Activated CD8-positive, alpha-beta memory T cell treated with anti-CD3 and anti-CD28 coated beads for 24 hours (primary cell): ENCODE measurements at regions not wholly inside any gene's neighbourhood (a gene's known extent, or its start where the extent isn't known, plus 50 kb on each side); places are given as distances from the start of the nearest gene placed in this dataset.

Experiments
- DNase-seq: peaks from one replicate; pipeline ENCODE4 v3.0.0-alpha.2; 2020

DNA sequence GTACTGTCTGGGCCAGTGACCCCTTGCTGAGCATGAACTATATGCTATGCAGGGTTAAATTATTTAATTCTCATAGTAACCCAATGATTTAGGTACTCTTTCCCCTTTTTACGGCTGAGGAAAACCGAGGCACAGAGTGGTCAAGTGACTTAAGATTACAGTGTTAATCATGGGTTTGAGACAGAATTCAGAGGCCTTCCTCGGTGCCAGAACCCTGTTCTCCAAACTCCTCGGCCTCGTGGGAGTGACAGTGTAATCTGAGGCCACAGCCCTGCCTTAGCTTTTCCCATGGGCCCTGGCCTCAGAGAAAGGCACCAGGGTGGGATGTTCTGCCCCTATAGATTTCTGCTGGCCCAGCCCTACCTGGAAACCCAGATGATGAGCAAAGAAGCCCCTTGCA is 86.4 kb upstream of the ZNF648 start:
- DNase-seq, result no peak

DNA sequence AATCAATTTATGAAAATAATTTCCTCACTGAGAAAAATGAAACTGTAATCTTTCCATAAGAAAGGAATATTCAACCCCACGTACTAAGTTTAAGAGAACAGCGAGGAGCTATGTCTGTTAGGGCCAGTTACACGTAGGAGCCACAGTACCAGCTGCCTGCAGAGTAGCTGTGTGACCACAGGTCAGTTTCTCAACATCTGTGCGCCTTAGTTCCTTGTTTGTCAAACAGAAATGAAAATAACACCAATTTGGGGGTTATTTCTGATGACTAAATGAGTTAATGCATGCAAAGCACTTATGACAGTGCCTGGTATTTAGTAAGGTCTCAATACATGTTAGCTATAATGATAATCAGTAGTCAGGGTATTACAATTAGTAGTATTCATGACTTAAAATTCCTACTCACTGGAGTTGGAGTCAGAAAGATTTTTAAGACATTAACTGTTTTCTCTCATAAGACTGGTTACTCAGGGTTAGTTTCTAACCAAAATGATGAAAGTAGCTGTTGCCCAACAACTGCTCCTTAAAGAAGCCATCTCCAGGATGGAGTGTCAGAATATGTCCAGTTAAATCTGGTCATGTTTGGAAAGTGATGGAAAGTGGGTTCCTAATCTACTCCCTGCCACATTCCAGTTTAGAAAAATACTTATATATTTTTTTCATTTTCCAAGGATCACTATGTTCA is 85.8 kb upstream of the ZNF648 start:
- DNase-seq, result no peak

DNA sequence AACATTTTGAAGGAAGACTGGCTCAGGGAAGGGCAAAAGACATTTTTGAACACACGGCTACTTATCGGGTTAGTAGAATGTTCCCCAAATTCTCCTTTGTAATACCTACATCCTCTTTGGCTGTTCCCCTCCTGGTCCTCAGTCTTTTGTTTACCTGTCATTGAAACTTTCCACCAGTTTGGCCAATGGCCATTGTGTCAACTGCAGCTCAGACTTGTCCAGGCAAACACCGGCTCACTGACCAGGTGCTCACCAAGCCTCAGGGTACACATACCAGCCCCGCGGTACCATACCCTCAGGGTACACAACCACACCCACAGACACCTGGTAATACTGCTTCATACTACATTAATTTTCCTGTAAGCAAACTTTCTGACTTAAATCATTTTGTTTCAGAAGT is 84.8 kb upstream of the ZNF648 start:
- no peak for DNase-seq

DNA sequence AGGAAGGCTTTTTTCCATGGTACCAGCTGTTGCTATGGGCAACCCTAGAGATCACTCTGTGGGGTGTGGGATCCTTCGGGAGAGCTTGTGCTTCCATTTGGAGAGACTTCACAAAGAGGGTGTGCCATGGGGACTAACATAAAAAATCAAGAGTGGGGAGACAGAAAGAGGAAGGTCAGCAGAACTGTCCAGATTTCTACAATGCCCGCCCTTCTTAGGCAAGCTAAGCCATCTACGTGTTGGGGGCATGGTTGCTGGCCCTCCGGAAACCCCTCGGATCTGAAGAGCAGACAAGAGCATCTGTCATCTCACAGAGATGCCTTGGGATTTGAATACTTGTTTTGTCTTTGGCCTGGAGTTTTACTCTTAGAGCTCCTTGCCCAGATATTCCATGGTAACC is 83.9 kb upstream of the ZNF648 start:
- no peak for DNase-seq

DNA sequence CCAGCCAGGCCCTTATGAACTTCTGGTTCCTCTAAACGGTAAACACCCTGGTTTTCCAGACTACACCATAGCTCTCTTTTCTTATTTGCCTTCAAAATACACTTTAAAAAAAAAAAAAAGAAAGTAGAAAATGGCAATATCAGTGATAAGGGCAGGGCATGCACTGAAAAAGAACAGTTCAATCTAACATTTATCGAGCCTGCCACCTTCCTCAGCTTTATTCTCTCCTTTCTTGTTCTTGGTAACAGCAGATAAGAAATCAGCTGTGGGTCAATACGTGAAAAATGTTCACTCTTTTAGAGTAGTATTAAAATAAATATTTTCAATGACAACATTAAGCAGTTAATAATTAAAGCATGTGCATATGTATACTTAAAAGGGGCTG is 83.1 kb upstream of the ZNF648 start:
- no peak for DNase-seq

DNA sequence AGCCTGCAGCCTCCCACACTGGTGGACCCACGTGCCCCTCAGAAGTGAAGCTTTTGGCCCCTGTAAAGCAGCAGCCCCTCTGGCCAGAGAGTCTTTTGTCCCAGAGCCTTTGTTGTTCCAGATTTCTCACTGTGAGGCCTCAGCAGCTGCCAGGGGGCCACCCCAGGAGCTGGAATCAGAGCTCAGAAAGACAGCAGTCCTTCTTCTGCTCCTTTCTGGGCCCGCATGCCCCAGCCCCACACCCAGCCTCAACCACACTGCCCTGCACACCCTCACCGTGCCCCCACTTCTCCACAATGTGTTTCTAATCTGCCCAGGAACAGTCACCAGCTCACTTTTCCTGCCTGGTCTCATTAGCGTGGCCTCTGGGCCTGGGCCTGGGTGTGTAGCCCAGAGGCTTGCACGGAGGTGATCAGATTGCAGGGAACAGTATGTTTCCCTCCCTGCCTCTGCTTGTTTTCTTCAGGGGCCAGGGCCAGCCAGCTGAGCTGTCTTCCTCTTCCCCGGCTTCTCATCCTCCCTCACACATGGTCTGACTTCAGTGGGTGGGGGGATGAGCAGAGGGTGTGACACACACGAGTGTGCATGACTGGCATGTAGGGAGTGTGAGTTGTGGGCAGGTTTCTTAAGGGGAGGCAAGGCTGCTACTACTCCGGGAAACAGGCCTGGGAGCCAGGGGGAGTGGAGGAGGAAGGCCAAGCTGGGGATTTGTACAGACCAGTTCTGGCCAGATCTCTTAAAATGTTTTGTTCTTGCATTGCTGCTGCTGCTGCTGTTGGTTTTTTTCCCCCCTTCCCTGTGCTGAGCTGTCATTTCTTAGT is 82.5 kb upstream of the ZNF648 start:
- no peak for DNase-seq

DNA sequence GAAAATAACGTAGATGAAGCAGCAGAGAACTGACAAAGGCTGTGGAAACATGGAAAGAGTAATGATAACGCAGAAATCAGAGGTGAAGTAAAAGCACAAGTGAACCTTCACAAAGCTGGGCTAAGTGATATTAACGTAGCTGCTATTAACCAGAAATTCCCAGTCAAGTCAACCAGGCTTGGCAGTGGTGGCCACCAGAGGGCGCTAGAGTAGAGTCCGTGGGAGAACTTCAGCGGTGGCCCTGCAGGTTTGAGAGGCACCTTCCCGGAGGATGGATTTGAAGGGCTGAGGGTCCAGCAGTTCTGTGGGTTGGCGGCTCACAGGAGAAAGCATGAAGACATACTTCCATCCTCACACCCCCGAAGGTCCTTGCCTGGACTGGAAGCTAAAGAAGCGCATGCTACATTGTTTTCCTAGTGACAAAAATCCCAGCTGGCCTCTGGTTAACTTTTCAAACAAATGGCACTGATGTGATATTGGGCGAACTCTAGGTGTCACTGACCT is 81.7 kb upstream of the ZNF648 start:
- peak; percentile 97 for DNase-seq

DNA sequence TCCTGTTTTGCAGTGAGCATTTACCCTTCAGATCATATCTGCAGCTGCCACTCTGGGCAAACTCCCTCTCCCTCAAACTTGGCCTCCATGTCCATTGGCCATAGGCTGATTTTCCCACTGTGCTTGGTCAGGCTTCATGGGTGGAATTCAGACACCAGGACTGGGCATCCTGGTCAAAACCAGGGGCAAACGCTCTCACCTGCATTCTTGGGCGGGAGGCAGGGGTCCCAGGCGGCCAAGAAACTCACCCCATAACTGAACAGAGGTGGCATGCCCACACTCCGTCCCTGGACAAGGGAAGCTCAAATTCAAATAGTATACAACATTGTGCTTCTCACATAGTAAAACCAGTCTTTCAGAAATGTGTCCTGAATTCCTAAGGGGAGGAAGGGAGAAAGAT is 81.1 kb upstream of the ZNF648 start:
- DNase-seq, result no peak

DNA sequence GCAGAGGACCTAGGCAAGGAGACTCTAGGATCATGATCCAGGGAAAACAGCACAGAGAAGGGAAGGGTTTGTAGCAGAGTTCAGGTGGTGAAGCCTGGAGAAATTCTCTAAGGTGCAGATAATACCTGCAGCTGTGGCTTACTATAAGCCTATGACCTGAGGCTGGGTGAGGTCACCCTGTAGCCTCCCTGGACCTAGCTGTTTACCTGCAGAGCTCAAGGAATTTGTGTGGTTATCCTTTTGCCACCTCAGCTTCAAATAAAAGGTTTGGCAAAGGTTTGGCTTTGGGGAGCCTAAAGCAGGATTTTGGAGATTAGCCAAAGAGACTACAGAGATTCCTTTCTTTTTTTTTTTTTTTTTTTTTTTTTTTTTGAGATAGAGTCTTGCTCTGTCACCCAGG is 79.5 kb upstream of the ZNF648 start:
- no peak for DNase-seq

DNA sequence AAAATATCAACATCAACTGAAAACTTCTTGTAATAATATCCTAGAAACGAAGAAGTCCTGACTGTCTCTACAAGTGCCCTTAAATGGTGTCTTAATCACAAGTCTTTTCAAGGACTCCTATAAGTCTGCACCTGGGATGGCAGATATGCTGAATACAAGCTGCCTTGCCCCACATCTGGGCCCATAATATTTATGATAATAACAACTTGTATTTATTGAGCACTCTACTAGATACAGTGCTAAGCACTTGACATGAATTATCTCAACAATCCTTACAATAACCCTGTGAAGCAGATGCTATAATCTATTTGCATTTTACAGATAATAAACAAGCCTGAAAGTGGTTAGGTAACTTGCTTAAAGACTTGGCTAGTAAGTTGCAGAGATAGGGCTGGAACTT is 78.0 kb upstream of the ZNF648 start:
- no peak for DNase-seq

DNA sequence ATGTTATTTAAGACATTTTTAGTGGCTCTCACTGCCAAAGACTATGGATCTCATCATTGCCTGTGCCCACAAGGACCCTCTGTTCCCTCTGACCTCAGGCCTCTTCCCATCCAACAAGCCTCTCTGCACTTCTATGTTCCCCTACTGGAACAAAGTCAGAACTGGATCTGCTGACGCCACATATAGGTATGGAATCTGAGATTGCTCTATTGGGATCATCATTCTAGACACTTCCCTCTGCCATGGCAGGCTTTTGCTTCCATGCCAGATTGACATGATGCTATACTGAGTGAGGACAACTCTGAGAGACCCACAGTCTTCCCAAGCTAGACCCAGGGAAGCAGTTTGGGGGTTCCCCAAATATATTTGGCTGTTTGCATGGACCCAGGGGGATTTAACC is 76.0 kb upstream of the ZNF648 start:
- DNase-seq, result no peak

DNA sequence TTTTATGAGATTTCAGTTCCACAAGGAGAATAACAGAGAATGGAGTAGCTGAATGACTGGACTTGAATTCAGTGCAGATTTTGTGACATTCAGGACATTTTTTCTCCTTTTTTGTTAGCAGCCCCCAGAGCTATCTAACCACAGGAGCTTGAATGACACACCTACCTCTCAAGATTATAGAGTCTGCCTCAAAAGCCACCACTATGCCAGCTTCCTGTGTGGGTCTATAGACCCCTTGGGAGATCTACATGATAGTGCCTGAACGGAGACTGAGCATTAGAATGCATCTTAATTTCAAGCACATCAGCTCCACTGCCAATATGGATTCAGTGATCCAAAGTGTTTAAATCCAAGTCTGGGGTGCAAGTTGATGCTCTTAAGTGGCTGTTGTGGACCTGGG is 74.4 kb upstream of the ZNF648 start:
- no peak for DNase-seq

DNA sequence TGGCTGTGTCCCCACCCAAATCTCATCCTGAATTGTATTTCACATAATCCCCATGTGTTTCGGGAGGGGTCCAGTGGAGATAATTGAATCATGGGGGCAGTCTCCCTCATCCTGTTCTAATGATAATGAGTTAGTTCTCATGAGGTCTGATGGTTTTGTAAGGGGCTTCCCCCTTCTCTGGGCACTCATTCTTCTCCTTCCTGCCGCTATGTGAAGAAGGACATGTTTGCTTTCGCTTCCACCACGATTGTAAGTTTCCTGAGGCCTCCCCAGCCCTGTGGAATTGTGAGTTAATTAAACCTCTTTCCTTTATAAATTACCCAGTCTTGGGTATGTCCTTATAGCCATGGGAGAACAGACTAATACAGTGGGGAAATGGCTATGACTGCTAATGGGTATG is 72.7 kb upstream of the ZNF648 start:
- no peak for DNase-seq

DNA sequence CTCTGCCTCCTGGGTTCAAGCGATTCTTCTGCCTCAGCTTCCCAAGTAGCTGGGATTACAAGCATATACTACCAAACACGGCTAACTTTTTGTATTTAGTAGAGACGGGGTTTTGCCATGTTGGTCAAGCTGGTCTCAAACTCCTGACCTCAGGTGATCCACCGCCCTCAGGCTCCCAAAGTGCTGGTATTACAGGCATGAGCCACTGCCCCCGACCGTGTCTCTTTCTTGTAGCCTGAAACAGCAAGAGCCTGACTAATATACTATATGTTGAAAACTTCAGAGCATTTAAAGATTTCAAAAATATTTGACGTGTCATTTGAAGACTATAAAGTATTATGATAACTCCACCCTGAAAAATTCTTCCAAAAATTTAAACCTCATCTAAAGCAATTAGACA is 71.7 kb upstream of the ZNF648 start:
- no peak for DNase-seq

DNA sequence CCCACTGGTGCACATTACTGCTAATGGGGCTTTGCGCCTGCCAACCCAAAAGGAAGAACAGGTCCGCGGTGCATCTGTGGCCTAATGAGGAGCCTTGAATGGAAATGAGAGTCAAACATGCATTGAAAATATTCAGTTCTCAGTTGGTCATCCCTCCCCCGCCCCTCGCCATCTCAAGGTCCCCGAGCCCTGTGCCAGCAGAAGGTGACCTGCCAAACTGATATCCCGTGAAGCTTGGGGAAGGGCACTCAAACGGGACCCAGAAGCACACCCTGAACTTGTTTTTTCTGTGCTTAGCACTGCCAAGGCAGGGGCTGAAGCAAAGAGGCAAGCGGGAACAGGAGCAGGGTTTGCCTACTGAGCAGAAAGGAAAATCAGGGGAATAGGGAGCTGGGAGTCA is 67.9 kb upstream of the ZNF648 start:
- DNase-seq, result no peak

DNA sequence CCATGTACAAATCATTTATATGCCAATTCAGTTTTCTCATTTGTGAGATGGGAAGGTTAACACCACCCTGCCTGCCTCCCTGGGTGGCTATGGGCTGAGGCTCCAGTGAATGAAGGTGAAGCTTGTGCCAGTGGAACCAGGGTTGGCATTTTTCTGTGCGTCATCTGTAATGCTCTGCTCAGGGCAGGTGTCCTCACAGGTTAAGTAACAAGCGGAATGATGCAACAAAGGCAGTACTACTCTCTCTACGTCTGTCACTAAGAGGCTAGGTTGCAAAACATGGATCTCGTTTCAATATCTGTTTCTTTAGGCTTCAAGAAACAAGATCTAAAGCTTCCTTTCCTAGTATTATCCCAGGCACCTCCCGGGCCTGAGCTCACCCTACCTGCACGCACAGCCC is 67.0 kb upstream of the ZNF648 start:
- DNase-seq, result no peak

DNA sequence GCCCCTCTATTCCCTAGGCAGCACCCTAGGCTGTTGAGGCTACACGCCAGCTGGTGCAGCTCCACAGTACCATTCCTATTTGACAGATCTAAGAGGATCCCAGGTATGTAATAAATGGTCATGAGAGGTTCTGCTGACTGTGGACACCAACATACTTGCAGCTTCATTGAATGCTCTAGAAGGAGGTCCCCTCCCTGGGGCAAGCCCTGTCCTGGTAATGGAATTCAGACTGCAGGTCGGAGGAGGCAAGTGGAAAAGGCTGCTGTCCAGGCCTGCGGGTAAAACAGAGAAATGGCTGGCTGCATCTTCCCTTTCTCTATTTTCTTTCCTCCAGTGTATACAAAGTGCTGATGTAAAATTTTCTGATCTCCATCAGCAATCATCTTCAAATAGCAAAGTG is 66.1 kb upstream of the ZNF648 start:
- DNase-seq, result no peak

DNA sequence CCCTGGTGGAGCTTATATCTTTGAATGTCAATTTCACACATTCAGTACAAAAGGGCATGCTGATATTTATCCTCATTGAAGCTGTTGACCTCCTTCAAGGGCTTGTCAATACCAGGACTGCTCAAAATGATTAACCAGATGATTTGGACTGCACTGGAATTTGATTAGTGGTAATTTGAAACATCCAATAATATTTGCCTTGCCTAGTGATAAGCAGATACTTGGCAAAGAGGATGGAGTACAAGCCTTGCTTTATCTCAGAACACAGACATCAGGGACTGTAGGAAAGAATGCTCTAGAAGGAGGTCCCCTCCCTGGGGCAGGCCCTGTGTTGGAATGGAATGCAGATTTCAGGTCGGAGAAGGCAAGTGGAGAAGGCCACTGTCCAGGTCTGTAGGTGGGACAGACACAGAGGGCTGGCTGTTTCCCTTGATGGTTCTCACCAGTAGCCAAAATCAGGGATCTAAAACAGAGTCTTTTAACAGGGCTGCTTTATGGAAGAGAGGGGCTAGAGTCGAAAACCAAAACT is 64.8 kb upstream of the ZNF648 start:
- no peak for DNase-seq

DNA sequence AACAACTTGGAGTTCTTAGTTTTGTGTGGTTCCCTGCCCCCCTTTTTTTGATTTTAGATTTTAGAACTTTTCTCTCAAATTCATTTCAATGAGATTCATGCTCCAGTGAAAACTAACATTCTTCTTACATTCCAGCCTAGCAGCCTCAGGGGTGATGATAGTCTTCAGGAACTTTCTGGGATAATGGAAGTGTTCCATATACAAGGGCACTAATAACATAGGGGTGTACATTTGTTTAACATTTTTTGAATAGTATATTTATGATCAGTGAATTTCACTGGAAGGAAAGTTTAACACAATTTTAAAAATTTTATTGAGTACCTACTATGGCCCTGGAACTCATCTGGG is 61.4 kb upstream of the ZNF648 start:
- no peak for DNase-seq

DNA sequence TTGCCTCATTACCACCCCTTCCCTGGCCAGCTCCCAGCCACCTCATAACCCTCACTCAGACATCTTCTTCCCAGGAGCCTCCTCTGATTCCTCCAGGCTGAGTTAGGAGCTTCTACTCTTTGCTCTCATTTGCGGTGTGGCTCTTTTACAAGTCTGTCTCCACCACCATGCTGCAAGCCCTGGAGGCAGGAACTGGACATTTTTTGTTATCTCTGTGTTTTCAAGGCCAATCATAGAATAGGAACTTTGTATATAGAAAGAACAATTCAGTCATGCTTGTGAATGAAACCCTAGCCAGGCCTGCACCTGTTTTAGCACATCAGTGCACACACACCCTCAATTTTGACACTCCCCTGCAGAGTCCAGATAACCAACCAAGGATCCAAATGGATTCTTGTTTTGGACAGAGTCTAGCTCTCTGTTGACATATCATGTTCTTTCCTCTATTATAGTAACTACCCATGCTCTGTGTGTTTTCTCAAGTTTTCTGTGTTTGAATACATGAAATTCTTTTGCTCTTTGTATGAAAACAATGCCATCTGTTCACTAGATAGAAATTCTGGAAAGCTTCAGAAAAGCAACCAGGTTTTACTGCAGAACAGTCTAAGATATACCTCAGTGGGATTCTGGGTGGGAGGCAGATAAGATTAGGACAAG is 60.9 kb upstream of the ZNF648 start:
- no peak for DNase-seq

DNA sequence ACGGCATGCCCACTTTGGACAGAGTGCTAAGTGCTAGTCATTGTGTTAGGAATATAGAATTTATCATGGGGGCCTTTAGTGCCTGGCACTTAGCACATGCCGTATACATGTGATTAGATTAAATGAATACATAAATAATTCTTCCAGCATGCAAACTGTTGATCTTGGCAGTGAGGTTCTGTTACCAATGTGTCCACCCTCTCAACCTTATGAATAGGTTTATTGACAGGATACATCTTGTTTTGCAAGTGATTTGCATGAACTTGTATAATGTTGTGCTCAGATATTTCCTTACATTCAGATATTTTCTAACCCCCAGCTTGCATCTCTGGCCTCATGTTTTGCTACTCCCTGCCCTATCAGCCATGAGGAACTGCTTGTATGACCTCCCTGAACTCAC is 60.3 kb upstream of the ZNF648 start:
- no peak for DNase-seq

DNA sequence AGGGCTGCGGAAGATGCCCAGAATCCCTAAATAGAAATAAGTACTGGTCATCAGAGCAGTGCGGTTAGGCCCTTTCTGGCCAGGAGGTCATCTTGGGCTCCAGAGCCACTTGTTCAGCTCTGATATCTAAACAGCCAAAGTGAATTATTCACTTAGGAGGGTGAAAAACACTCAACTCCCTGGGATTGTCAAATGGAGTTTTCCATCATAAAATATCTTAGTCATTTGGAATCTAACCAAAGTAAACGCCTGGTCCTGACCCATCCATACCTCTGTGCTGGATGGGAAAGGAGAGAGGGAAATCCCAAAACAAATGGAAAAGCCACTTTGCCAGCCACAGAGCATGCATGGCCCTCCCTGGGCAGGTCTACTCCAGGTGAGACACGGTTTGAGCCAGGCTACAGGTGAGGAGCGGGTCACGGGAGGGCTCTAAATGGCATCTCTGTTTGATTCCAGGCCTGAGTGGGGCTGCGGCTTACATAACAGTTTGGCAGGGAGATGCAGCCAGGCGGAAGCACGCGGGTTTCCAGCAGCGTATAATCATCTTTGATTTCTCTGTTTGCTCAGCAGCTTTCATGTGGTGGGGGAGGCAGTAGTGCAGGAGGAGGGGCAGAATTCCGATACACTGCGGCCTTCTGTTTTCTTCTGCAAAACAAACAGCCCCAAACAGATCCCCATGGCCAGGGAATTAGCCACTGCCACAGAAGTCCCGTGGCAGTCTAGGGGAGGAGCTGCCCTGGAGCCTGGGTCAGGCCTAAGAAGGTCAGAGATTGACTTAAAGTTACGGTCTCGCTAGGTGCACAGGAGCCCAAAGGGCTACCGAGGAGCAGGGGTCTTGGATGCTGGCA is 59.1 kb upstream of the ZNF648 start:
- DNase-seq, result no peak

DNA sequence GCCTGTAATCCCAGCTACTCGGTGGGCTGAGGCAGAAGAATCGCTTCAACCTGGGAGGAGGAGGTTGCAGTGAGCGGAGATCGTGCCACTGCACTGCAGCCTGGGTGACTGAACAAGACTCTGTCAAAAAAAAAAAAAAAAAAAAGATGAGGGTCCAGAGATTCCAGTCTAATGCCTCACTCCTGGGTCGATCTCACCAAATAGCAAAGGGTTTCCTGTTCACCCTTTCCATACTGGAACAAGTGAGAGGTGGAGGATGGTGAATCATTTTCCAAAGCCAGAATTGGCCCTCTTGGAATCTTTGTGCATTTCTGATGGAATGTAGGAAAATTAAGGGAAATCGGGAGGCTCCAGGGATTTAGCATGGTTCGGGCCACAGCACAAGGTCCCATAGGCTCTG is 58.1 kb upstream of the ZNF648 start:
- DNase-seq, result no peak
